ENCODE measurements at regions not wholly inside any gene's neighbourhood (a gene's known extent, or its start where the extent isn't known, plus 50 kb on each side); places are given as distances from the start of the nearest gene placed in this dataset.

GRCh38 chr3:72473156-72473555 lies 375.1 kb downstream of the SHQ1 start:
- H3K9me3 ChIP-seq (ENCODE audit: control insufficient read depth, low read depth, low read length), result no peaks in the 10 kb centered on the region
- no peak overlapping the region for H4K5ac ChIP-seq (ENCODE audit: insufficient read length, low read depth, low read length)
- no peak overlapping the region for H3K4ac ChIP-seq (ENCODE audit: low read depth, low read length)
- no peak overlapping the region for H3K27ac ChIP-seq (ENCODE audit: insufficient read length, low read depth, low read length)
- H3K4me3 Mint-ChIP-seq, result no peak overlapping the region
- DNase-seq, result no peak
- H2AFZ ChIP-seq (ENCODE audit: low read length), result no peak overlapping the region
- no peak for TF ChIP-seq CTCF (conservative IDR thresholded peaks at IDR 0.05)
- H3K79me2 ChIP-seq (ENCODE audit: insufficient read depth, low read length), result no peaks in the 10 kb centered on the region
- no peak overlapping the region for H2AK5ac ChIP-seq (ENCODE audit: insufficient read length, low read length)
- H2BK120ac ChIP-seq (ENCODE audit: low read depth, low read length, poor library complexity, severe bottlenecking), result no peak overlapping the region
- H3K14ac ChIP-seq (ENCODE audit: insufficient read depth, low read length), result no peak overlapping the region
- H2BK20ac ChIP-seq (ENCODE audit: low read depth, low read length, poor library complexity, severe bottlenecking), result no peak overlapping the region
- H4K20me1 ChIP-seq (ENCODE audit: control insufficient read depth, insufficient read depth, insufficient read length), result no peaks in the 10 kb centered on the region
- peaks cover 2% of the 10 kb centered on the region; the same call in 1 of the 2 replicates for H3K27me3 Mint-ChIP-seq (ENCODE audit: low read depth)
- H2BK5ac ChIP-seq (ENCODE audit: insufficient read length, low read length), result no peak overlapping the region
- peaks cover 5 to 6% of the 10 kb centered on the region in 2 experiments for H3K4me1 Mint-ChIP-seq
- H3K56ac ChIP-seq (ENCODE audit: insufficient read length, low read depth, low read length), result no peak overlapping the region
- no peak overlapping the region for H3K27ac Mint-ChIP-seq
- WGBS (ENCODE audit: extremely low coverage, insufficient read length, low lambda C conversion rate), result no CpG with 5 or more reads among the region's 5 CpGs
- no peaks in the 10 kb centered on the region for H3K36me3 Mint-ChIP-seq (ENCODE audit: insufficient read depth in 1 of 3, low read depth in 3 of 3)
- H3K4me2 ChIP-seq (ENCODE audit: insufficient read depth, insufficient read length, low read length), result no peak overlapping the region
- no peaks in the 10 kb centered on the region for H3K4me1 ChIP-seq (ENCODE audit: insufficient read depth, low read length)
- H3K9me3 Mint-ChIP-seq, result no peaks in the 10 kb centered on the region
- no peaks in the 10 kb centered on the region for H3K23me2 ChIP-seq (ENCODE audit: insufficient read length, low read depth, low read length, poor library complexity, severe bottlenecking)
- H3K23ac ChIP-seq (ENCODE audit: insufficient read length, low read depth, low read length), result no peak overlapping the region
- H2BK12ac ChIP-seq (ENCODE audit: insufficient read length, low read depth, low read length), result no peak overlapping the region
- no peak overlapping the region for H4K91ac ChIP-seq (ENCODE audit: insufficient read length, low read depth, low read length)
- no peaks in the 10 kb centered on the region for H3K79me1 ChIP-seq (ENCODE audit: insufficient read depth, low read depth, low read length, poor library complexity, severe bottlenecking)
- H3T11ph ChIP-seq (ENCODE audit: low read length), result no peak overlapping the region
- no peak overlapping the region for H2BK15ac ChIP-seq (ENCODE audit: low read depth, low read length)
- no peak overlapping the region for H3K18ac ChIP-seq (ENCODE audit: insufficient read length, low read depth, low read length)
- H3K27me3 ChIP-seq (ENCODE audit: insufficient read depth, low read length), result no peaks in the 10 kb centered on the region
- H3K9ac ChIP-seq (ENCODE audit: extremely low read depth, insufficient read length, low read length), result no peak overlapping the region
- no peak overlapping the region for H4K8ac ChIP-seq (replicated peaks; ENCODE audit: insufficient read length, low read depth, low read length)

Measured in H9 (cell line).